ENCODE measurements at regions not wholly inside any gene's neighbourhood (a gene's known extent, or its start where the extent isn't known, plus 50 kb on each side); places are given as distances from the start of the nearest gene placed in this dataset.

DNA sequence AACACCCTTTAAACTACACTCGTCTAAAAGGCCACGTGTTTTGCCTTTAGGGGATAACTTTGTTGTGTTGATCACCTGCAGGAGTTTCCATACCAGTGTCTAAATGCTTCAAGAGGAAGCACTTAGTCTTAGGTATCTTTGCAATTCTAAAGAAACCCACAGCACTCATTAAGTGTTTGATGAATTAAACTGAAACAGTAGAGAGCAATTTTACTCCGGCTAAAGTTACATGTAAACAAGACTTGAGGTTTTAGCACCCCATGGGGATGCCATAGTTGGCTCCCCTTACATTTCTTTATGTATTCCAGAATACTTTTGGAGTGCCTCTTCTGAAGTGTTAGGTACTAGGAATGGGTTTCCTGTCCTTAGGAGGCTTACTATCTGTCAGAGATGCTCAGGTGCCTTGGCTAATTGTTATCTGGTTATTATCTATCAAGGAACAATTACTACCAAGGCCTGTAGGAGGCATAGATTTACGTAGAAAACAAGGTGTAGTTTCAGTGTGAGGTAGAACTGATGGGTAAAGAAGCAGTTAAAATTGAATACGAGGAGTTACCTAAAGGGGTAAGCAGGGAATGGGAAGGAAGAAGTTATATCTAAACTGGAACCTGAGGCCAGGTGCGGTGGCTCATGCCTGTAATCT, 176.8 kb upstream of the SAMSN1 start:
- DNase-seq (ENCODE audit: low read depth), result no peak

DNA sequence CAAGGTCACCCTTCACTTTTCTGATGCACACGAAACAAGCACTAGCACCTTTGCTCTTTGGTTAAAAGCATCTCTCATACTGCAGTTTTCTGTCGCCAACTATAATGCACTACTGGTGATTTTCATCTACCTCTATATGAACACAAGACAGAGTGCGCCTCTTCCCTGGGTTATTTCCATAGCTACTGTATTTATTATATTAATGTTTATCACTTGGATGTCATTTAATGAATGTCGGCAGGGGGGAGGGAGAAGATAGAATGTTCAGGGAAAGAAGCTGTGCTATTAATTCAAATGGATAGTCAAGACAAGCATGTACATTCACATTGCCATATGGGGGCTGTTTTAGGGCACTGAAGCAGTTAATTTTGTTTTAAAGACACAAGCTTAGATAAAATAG, 174.1 kb upstream of the SAMSN1 start:
- DNase-seq (ENCODE audit: low read depth), result no peak

DNA sequence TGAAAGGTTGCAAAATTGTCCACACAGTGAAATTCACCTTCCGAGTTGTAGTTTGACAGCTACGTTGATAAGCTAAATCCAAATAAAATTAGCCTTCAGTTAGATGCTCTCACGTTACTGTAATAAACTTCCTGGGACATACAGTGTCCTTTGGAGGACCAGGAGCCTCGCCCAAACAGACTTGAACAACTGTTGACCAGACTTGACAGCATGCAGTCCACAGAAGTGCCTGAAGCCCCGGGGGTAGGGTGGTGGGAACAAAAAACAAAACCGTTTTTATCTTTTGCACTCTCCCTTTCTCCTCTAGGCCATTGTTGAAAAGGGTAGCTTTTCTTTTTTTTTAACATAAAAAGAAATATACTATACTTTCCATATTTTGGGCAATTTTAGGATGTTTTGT, 172.8 kb upstream of the SAMSN1 start:
- DNase-seq (ENCODE audit: low read depth), result no peak

DNA sequence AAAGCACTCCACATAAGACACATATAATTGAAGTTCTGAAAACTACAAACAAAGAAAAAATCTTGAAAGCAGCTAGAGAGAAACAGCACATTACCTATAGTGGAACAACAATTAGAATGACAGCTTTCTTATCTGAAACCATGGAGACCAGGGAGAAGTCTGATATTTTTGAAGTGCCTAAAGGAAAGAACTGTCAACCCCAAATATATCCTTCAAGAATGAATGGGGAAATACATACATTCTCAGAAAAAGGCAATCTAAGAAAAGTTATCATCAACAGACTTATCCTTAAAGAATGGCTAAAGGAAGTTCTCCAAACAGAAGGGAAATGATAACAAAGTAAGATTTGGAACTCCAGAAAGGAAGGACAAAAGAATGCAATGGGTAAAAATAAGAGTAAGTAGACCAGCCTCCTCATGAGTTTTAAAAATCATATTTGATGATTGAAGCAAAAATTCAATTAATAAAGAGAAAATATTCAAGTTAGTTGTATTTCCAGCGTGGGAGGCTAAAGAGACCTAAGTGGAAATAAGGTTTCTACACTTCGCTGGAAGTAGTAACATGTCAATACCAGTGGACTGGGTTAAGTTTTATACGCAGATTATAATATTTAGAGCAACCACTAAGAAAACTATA, 170.8 kb upstream of the SAMSN1 start:
- DNase-seq (ENCODE audit: low read depth), result no peak

DNA sequence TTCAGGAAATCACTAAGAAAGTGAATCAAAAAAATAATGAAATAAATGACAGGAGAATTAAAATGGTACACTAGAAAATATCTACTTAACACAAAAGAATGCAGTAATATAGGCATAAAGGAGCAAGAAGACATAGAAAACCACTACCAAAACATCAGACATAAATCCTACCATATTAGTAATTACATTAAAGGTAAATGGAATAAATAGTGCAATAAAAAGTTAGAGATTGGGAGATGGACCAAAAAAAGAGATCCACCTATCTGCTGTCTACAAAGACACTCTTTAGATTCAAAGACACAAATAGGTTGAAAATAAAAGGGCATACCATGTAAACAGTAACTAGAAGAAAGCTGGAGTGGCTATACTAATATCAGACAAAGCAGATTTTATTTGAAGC, 167.0 kb upstream of the SAMSN1 start:
- no peak for DNase-seq (ENCODE audit: low read depth)

DNA sequence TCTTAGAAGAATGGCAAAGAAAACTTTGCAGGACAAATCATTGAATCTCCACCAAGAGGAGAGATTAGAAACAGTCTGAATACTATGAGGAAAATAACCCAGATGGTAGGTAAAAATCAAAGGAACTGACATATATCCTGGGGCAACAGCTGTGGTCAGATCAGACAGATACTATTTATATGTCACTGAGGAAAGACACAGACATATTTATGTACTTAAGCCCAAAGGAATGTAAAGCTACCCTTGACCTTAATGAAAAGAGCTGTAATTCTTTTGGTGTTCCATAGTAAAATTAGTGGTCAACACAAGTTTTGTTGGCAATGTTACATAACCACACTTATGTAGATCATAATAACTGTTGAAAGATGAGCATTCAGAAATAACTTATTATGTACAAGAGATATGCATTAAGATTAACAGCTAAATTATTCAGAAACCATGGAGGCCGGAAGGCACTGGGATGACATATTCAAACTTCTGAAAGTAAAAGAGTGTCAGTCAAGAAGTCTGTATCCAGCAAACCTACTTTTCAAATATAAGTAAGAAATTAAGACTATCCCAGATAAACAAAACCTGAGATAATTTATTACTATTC, 166.1 kb upstream of the SAMSN1 start:
- DNase-seq (ENCODE audit: low read depth), result no peak

DNA sequence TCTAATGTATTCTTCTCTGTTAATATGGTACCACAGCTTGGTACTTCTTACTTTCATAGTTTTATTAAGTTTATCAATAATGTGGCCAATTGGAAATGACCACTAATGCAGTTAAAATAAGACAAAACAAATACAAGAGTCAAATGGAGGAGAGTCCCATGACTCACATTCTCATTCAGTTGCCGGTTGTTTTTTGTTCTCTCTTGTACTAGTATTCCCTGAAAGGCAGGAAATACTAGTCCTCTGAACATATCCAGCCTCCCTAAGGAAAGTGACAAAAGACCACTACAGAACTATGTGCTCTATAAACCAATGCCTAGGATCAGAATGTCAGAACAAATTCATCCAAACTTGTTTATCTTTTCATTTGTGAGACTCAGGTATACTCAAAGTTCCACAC, 165.2 kb upstream of the SAMSN1 start:
- no peak for DNase-seq (ENCODE audit: low read depth)

DNA sequence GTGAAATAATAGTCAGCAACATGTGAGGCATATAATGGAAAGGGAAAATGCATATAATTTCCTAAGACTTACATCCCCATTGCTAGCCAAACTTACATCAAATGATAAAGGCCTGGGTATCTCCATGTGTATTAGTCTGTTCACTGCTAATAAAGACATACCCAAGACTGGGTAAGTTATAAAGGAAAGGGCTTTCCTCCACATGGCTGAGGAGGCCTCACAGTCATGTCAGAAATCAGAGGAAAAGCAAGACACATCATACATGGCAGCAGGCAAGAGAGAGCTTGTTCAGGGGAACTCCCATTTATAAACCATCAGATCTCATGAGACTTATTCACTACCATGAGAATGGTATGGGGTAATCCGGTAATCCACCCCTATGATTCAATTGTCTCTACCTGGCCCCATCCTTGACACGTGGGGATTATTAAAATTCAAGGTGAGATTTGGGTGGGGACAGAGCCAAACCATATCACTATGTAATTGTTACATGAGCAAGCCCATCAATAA, 161.5 kb upstream of the SAMSN1 start:
- no peak for DNase-seq (ENCODE audit: low read depth)

DNA sequence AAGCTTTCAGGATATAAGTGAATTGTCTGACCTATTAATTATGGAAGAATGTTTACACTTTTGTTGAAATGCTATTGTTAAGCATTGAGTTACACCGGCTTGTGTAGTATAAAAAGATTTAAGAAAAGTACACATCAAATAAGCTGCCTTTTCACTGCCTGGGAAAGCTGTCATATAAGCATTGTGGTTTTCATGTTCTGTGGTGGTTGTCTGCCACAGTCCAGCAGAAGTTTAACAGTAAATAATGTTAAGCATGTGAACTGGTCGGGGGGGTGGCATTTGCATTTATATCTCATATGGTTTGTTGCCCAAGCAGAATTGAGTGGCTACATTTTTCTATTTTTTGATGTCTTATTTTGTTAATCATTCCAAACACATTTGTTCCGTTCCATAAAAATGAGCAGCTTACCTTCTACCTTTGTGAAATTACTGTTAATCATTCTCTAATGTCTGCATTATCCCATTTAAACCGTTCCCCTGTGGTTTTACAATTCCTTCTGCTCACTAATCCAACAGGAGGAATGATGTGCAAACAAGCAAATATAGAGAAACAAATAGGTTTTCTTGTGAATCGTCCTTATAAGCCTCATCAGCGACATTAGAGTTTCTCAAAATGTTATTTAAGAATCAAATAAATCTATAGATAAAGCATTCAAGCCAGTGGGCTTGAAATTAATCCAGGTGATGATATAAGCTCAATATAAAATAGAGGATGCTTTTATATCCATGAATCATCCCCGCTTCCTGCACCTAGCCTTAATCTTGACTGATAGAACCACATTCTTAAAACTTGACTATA, 160.8 kb upstream of the SAMSN1 start:
- DNase-seq (ENCODE audit: low read depth), result no peak

DNA sequence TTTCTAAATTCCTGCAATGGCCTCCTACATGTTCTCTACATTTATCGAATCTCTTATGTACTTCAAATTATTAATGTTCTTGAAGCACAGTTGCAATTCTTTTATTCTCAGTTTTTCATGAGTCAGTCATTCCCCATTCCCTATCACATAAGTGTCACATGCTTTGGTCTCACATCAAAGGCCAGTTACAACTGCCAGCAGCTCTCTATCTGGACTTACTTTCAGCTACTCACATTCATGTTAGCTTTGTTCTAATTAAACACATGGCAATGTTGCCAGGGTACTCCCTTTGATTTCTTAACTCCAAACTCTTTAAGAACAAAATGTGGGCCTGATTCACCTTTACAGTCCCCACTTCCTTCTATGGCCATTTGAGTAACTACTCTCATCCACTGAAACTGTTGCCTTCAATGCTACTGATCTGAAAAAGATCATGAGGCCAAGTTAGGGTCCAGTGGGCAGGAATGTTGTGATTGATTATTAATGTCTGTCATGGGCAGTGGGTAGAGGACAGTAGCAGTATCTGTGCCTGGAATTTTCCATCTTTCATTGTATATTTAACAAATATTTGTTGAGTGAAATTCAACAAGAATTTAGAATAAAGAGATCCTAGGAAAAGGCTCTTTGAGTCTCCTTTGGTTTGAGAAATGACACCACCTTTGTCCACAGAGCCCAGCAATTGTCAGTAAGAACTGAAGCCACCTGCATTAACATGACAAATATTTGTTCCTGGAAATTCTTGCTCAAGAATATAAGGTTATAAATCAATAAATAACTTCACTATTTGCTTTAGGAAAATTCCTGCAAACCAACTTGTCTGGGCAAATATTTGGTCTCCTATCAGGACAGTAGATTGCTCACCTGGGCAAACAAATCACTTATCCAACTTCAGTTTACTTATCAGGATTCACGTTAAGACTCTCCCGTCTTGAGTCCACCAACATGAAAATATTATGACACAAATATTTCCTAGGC, 153.6 kb upstream of the SAMSN1 start:
- no peak for DNase-seq (ENCODE audit: low read depth)

DNA sequence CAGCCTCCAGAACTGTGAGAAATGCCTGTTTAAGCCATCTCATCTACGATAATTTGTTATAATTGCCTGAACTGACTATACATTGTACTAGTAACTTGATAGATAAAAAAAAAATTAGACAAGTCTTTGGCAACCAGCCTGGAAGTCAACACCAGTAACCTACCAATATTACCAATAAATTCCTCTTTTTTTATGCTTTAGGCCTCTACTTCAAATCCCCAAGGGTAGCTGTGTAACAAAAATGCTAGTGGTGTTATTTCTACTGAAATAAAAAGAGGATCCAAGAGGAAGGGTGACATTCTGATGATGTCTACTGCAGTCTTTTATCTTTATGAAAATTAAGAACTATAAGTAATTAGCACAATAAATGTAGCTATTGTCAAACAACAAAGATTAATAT, 151.7 kb upstream of the SAMSN1 start:
- DNase-seq (ENCODE audit: low read depth), result no peak

DNA sequence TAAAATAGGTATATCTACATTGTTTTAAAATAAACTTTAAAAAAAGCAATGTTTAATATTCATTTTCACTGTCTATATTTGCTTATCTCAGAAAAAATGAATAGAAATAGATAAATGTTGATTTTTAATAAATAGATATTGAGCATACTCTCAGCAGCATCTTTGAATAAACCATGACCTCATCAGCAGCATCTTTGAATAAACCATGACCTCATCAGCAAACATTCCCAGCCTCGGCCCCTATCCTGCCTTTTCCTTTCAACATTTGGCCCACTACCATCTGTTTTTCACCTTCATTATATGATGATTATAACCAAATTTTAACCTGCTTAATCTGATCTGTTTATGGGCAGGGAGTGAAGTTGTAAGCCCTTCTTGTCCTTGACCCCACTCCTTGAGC, 148.7 kb upstream of the SAMSN1 start:
- no peak for DNase-seq (ENCODE audit: low read depth)

DNA sequence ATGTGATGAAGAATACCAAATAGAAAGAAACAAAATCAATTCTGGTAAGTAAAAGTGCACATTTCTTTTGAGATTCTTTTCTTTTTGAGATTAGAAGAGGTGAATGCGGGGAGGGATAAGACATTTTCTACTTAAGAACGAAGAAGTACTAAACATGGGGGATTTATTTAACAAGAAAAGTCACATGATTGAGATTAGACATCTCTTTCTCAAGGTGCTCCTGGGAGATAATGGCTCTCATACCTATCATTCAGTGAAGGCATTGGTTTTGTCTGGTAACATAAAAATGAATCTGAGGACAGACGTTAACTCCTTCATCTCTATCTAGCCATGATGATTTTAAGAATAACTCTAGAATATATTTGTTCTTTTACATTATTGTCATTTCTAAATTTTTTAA, 147.9 kb upstream of the SAMSN1 start:
- no peak for DNase-seq (ENCODE audit: low read depth)

DNA sequence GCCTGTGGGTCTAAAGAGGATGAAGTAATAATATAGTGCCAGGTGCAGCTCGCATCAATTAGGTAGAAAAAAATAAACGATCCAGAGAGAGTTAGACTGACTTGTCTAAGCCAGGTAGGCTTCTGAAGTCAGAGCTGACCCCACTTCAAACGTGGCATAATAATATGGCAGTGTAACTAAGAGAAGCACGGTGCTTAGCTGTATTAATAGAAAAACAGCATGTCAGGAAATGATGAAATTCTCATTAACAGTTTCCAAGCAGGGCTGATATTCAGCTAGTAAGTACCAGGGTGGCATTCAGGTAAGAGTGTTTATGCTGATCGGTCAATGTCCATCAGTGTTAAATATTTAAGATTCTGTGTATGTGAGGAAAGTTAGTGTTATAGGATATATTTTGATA, 145.8 kb upstream of the SAMSN1 start:
- no peak for DNase-seq (ENCODE audit: low read depth)

DNA sequence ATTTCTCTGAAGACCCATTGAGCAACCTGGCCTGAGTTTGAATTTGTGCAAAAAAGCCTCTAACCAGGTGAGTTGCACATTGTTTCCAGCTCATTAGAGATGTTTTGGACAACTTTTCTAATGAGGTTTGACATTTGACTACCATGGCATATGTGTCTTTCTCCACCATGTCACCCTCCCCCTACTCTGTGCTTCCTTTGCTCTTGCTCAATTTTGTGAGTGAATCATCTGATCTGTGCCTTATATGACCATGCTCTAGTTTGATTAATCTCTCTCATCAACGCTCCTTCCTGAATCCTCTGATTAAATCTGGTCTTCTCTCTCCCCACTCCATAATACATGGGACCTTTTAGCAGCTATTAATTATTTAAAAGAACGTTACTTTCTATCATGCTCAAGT, 144.8 kb upstream of the SAMSN1 start:
- DNase-seq (ENCODE audit: low read depth), result no peak

DNA sequence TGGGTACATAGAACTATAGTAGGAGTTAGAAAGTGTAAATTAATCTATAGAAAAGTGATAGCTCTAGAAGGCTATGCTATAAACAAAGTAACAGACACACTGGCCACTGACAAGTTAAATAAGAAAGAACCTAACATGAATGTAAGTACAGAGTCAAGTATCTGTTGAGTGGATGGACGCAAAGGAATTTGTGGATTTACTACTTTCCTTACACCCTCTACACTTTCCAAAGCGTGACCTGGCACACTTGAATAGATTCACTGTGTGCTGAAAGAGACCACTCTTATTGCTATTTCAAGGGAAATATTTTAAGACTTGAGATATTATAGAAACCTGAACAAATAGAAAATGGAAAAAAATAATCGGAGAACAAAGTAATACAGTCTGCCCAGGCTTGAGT, 142.8 kb upstream of the SAMSN1 start:
- no peak for DNase-seq (ENCODE audit: low read depth)

DNA sequence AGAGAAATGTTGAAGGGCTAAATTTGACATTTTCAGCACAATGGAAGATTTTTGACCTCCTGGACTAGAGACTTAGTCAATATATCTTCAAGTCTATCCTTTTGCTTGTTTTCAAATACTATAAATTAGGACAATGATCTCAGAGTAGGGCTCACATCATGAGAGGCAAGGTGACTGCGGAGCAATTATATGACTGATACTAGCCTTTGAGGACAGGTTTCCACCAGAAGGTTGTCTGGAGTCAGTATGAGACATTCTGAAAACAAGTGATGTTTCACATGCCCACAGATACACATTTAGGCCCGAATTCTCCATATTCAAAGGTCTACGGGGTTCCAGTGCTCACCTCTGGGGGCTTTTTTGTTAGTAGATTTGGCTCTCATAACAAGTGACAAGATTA, 142.3 kb upstream of the SAMSN1 start:
- no peak for DNase-seq (ENCODE audit: low read depth)

DNA sequence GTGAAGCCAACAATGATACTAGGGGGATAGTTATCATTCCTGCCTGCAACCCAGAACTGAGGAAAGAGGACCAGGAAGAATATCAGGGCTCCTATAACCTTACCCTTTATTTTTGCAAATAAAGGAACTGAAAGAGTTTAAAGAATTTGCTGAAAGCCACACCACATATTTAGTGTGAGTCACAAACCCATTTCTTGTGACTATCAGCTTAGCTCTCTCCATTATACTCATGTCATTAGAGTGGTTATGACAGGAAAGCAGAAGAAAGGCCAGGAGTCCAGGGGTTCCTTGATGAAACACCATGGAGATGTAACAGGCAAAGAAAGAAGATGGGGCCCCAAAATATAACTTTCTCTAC, 141.1 kb upstream of the SAMSN1 start:
- DNase-seq (ENCODE audit: low read depth), result no peak

DNA sequence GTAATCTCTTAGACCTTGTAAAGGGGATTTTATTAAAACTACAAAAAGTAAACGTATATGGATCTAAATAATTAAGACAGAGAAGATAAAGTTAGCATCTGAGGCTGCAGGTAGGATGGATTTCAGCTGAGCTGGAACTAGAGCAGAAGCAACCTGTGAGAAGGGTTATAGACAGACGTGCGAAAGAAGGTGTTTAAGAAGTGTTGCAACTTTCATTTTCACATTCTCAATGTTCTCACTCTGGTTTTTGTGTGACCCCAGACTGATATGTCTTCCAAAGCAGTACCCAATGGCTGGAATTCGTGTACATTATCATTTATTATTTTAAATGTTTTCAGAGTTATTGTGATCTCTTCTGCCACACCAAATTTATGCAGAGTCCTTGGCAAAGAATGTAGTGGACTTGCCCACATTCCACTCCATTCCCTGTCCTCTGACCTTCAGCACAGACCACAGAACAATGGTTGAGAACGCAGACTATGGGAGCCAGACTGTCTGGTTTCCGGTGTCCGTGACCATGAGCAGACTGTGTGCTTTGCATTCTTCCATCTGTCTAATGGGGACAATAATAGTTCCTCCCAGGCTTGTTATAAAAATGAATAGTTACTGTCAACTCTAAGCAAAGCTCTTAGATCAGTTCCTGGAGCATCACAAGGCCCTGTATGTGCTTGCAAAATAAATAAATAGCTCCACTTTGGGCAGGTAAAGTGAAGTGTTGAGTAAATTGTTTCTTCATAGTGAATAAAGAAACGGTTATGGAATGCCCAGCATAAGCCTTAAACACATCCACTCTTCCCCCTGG, 140.6 kb upstream of the SAMSN1 start:
- DNase-seq (ENCODE audit: low read depth), result no peak

DNA sequence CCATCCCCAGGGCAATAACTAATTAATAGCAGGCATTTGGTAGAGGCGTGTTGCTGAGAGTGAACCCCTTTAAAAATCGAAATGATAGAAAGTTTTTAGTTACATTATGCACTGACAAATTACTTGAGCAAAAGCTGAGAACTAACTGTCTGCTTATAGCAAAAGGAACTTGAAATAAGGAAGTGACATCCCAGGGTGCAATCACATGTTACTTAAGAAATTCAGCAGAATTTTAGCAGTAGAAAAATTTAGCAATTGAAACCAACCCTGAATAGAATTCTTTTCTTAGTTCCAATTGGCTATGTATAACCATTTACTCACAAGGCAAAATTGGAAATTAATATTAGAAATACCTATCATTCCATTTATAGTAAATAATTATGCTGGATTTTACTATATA, 139.5 kb upstream of the SAMSN1 start:
- DNase-seq (ENCODE audit: low read depth), result no peak

DNA sequence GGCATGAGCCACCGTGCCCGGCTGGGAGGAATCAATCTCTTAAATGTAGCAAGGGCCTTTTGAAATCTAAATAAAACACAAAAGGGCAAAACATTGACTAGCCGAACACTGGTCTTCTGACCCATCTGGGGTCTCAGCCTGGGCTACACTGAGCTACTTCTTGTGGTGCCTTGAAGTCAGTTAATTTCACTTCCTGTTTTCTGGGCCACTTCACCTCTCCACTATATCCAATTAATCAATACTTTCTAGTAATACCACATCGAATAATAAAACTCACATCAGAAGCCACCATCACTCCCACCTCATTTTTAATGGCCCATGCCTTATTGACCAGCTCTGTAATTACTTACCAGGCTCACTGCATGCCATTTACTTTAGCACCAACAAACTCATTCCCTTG, 138.0 kb upstream of the SAMSN1 start:
- DNase-seq (ENCODE audit: low read depth), result no peak

Measured in stimulated activated CD8-positive, alpha-beta memory T cell treated with anti-CD3 and anti-CD28 coated beads, Interleukin-12 subunit alpha, Interleukin-12 subunit beta, amount 100 ng/mL, for 4 hours (primary cell).